ENCODE measurements at regions not wholly inside any gene's neighbourhood (a gene's known extent, or its start where the extent isn't known, plus 50 kb on each side); places are given as distances from the start of the nearest gene placed in this dataset.

DNA sequence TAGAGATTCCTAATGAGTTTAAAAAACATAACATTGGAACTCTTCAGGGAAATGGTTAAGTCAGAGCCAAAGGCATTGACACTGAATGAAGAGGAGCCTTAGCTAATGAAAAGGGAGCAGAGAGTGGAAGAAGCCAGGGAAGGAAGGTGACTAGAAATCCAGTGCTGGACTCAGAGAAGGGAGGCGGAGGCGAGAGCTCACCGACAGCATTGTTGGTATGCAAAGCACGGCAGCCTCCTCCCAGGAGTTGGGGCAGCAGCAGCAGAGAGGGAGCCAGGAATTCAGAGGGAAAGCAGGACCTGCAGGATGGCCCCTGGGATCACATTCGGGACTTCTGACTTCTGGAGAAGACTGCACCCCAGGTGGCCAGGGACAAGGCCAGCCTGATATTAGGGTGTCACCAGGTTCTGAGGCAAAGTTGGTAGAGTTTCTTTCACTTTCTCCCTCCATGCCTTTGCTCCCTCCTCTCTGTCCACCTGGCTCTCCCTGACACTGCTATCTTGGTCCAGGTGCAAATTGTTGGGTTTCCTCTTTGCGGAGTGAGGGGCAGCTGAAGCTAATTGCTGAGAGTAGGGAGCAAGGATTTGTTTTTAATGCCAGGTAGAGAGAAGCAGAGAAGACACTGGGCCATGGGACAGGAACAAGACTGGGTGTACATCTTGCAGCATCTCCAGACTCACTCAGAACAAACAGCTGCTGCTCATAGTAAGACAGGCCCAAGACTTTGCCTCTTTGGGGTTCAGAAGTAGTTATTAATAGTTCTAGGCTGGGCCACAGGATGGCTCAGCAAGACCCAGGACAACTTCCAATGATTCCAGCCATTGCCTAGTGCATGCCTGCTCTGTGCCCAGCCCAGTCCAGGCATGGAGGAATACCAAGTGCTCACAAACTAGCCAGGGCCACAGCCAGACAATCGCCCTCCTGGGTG lies 157.9 kb downstream of the TLE3 start:
- peaks cover 5% of the 10 kb centered on the region for H3K36me3 Mint-ChIP-seq (ENCODE audit: low read depth)
- peak; percentile 22 for DNase-seq (ENCODE audit: low read depth, low spot score)
- peaks cover 8% of the 10 kb centered on the region for H3K4me1 Mint-ChIP-seq
- no peak overlapping the region for H3K4me3 Mint-ChIP-seq
- H3K9me3 Mint-ChIP-seq = peaks cover 5% of the 10 kb centered on the region
- peaks cover 18% of the 10 kb centered on the region for H3K27me3 Mint-ChIP-seq (ENCODE audit: low read depth)
- TF ChIP-seq, protein P1, sequence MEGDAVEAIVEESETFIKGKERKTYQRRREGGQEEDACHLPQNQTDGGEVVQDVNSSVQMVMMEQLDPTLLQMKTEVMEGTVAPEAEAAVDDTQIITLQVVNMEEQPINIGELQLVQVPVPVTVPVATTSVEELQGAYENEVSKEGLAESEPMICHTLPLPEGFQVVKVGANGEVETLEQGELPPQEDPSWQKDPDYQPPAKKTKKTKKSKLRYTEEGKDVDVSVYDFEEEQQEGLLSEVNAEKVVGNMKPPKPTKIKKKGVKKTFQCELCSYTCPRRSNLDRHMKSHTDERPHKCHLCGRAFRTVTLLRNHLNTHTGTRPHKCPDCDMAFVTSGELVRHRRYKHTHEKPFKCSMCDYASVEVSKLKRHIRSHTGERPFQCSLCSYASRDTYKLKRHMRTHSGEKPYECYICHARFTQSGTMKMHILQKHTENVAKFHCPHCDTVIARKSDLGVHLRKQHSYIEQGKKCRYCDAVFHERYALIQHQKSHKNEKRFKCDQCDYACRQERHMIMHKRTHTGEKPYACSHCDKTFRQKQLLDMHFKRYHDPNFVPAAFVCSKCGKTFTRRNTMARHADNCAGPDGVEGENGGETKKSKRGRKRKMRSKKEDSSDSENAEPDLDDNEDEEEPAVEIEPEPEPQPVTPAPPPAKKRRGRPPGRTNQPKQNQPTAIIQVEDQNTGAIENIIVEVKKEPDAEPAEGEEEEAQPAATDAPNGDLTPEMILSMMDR (conservative IDR thresholded peaks at IDR 0.05) = no peak
- no peak overlapping the region for H3K27ac Mint-ChIP-seq (ENCODE audit: unreplicated experiment)

DNA sequence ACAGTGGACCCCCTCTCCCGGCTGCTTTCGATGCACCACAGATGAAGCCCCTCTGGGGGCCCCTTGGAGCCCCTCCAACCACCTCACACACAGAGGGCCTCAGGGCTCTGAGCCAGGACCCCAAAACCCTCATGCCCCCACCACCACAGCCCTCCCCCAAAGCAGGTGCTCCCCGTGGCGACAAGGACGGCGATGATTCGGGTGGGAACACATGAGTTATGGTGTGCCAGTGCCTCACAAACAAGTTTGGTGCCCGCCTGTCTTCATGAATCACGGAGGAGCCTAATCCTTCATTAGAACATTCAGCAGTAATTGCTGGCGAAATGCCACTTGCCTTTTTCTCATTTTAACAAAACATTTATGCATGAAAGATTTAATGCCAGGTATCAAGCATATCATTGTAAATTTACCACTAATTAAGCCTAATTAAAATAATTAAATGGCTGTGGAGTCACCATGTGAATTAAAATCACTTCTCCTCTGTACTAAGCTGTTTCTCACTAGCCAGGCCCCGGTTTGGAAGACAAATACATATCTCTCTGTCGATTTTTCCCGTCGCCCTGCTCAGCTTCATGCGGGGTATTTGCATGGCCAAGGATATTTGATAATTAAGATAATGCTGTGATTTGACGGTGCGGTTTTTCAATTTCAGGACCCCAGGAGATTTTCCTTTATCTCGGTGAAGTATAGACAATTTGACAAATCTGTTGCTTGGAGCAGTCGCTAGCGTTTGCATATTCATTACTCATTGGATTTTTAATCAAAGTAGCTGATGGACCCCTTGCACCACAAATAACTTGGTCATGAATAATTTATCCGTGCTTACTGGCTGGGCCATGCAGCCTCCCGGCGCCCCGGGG lies 157.0 kb downstream of the TLE3 start:
- H3K4me3 Mint-ChIP-seq = no peak overlapping the region
- H3K4me1 Mint-ChIP-seq = peaks cover 8% of the 10 kb centered on the region
- no peak for DNase-seq (ENCODE audit: low read depth, low spot score)
- peaks cover 15% of the 10 kb centered on the region for H3K27me3 Mint-ChIP-seq (ENCODE audit: low read depth)
- H3K36me3 Mint-ChIP-seq (ENCODE audit: low read depth) = no peaks in the 10 kb centered on the region
- no peak overlapping the region for H3K27ac Mint-ChIP-seq (ENCODE audit: unreplicated experiment)
- TF ChIP-seq, protein P1 (conservative IDR thresholded peaks at IDR 0.05) = no peak
- peaks cover 3% of the 10 kb centered on the region for H3K9me3 Mint-ChIP-seq

- Mint-ChIP-seq H3K9me3 (no peaks in the 10 kb centered on the region), H3K36me3 (ENCODE audit: low read depth) (no peaks in the 10 kb centered on the region), H3K4me3 (no peak overlapping the region), H3K4me1 (peaks cover 8% of the 10 kb centered on the region), H3K27me3 (ENCODE audit: low read depth) (peaks cover 13% of the 10 kb centered on the region), H3K27ac (ENCODE audit: unreplicated experiment) (no peak overlapping the region)
- no peak for DNase-seq (ENCODE audit: low read depth, low spot score)
- TF ChIP-seq, protein P1 (conservative IDR thresholded peaks at IDR 0.05) = no peak
Measured at GRCh38 chr15:69941301-69941605, 156.5 kb downstream of the TLE3 start.

DNA sequence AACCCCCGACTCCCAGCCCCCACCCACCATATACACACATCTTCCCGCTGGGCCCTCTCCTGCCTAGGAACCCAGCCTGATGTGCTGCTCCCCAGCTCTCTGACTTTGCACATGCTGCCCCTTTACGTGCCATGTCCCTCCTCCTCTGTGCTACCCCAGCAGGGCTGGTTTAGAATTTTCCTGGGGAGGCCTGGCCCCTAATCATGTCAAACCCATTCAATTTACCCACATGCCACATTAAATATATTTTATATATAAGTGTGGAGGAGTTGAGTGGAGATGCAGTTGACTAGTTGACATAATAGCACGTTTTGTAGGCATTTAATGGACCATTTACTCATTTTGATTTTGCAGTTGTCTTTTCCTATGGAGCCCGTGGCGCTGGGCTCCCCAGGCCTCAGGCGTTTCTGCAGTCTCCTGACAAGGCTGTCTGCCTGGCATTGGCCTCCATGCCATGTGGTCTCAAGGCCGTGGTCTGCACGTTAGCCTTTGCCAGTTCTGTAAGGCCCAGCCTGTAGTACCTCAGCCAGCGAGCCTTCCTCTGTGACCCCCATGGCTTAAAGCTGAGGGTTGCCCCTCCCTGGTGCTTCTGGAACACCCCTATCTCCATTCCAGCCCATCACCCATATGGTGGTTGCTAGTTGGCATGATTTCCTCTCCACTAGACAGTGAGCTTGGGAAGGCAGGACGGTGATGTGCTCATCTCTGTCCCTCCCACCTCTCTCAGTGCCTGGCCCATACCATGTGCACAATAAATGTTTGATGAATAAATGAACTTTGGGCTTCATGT lies 155.8 kb downstream of the TLE3 start:
- TF ChIP-seq, protein P1 (conservative IDR thresholded peaks at IDR 0.05) = no peak
- no peak for DNase-seq (ENCODE audit: low read depth, low spot score)
- Mint-ChIP-seq H3K27ac (ENCODE audit: unreplicated experiment) (no peak overlapping the region), H3K4me1 (peaks cover 8% of the 10 kb centered on the region), H3K9me3 (no peaks in the 10 kb centered on the region), H3K4me3 (no peak overlapping the region), H3K27me3 (ENCODE audit: low read depth) (peaks cover 13% of the 10 kb centered on the region), H3K36me3 (ENCODE audit: low read depth) (no peaks in the 10 kb centered on the region)

DNA sequence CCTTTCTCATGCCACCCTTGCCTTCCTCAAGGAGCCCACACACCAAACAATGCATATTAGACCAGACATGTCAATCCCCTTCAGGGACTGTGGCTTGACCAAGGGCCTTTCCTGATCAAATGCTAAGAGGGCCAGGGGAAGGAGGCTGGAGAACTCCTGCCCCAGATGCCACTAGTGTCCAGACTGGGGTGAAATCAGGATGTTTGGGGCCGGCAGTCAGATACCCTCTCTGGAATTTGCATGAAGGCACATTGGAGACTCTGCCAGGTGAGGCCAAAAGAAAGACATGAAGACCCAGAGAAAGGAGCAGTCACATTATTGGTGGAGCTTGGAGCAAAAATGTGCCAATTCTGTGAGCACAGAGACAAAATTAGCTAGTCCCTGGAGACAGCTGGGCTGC lies 154.1 kb downstream of the TLE3 start:
- Mint-ChIP-seq H3K27ac (ENCODE audit: unreplicated experiment) (no peak overlapping the region), H3K36me3 (ENCODE audit: low read depth) (no peaks in the 10 kb centered on the region), H3K4me3 (no peak overlapping the region), H3K9me3 (no peaks in the 10 kb centered on the region), H3K4me1 (peaks cover 8% of the 10 kb centered on the region), H3K27me3 (ENCODE audit: low read depth) (peaks cover 3% of the 10 kb centered on the region)
- DNase-seq (ENCODE audit: low read depth, low spot score) = no peak
- TF ChIP-seq, protein P1 (conservative IDR thresholded peaks at IDR 0.05) = no peak
